SW480 (cell line): ENCODE measurements at regions not wholly inside any gene's neighbourhood (a gene's known extent, or its start where the extent isn't known, plus 50 kb on each side); places are given as distances from the start of the nearest gene placed in this dataset.

Experiments used
- DNase-seq: peaks from one replicate; pipeline ENCODE4 v3.0.0-alpha.2; 2016; ENCODE audit warnings: low spot score

GRCh38 chr5:113902917-113903660, 389.6 kb downstream of the YTHDC2 start:
- DNase-seq: no peak

- DNase-seq: no peak
These were observed 396.3 kb downstream of the YTHDC2 start for GRCh38 chr5:113909782-113910181.

- DNase-seq: no peak
These were observed 404.5 kb downstream of the YTHDC2 start for GRCh38 chr5:113917997-113918396.

- DNase-seq: no peak
These were observed 408.8 kb downstream of the YTHDC2 start for GRCh38 chr5:113922343-113922742.

GRCh38 chr5:113935453-113935852, 422.0 kb downstream of the YTHDC2 start:
- DNase-seq: no peak

GRCh38 chr5:113937301-113937700, 423.8 kb downstream of the YTHDC2 start:
- DNase-seq: no peak

- DNase-seq: no peak
These were observed 421.9 kb upstream of the KCNN2 start for GRCh38 chr5:113939988-113940387.

- DNase-seq: no peak
These were observed 411.7 kb upstream of the KCNN2 start for GRCh38 chr5:113950186-113950585.

GRCh38 chr5:113965225-113965624, 396.6 kb upstream of the KCNN2 start:
- DNase-seq: no peak

GRCh38 chr5:113969901-113970300, 392.0 kb upstream of the KCNN2 start:
- DNase-seq: no peak

GRCh38 chr5:113971454-113971853, 390.4 kb upstream of the KCNN2 start:
- no peak for DNase-seq

- no peak for DNase-seq
These were observed 386.9 kb upstream of the KCNN2 start for GRCh38 chr5:113974976-113975375.

- no peak for DNase-seq
These were observed 376.9 kb upstream of the KCNN2 start for GRCh38 chr5:113984928-113985327.

- DNase-seq: no peak
These were observed 376.4 kb upstream of the KCNN2 start for GRCh38 chr5:113985505-113985904.

GRCh38 chr5:113989278-113989912, 372.5 kb upstream of the KCNN2 start:
- no peak for DNase-seq

GRCh38 chr5:113989913-113990305, 372.0 kb upstream of the KCNN2 start:
- no peak for DNase-seq

GRCh38 chr5:114001076-114001475, 360.8 kb upstream of the KCNN2 start:
- DNase-seq: no peak

- DNase-seq: no peak
These were observed 355.3 kb upstream of the KCNN2 start for GRCh38 chr5:114006582-114006981.

GRCh38 chr5:114007678-114008077, 354.2 kb upstream of the KCNN2 start:
- DNase-seq: no peak

GRCh38 chr5:114010362-114010761, 351.5 kb upstream of the KCNN2 start:
- DNase-seq: no peak

GRCh38 chr5:114018186-114018585, 343.7 kb upstream of the KCNN2 start:
- DNase-seq: peak; percentile 21

GRCh38 chr5:114038756-114039155, 323.1 kb upstream of the KCNN2 start:
- no peak for DNase-seq

- no peak for DNase-seq
These were observed 311.8 kb upstream of the KCNN2 start for GRCh38 chr5:114050087-114050486.

- no peak for DNase-seq
These were observed 308.5 kb upstream of the KCNN2 start for GRCh38 chr5:114053372-114053771.
